Prostate gland (tissue), 2 donors: ENCODE measurements at regions not wholly inside any gene's neighbourhood (a gene's known extent, or its start where the extent isn't known, plus 50 kb on each side); places are given as distances from the start of the nearest gene placed in this dataset.

ENCODE experiments used
- DNase-seq: peaks from one replicate; pipeline ENCODE4 v3.0.0-alpha.2; 2019; ENCODE audit warnings: low spot score
- H3K27ac ChIP-seq, 2 donors: fragments of 200-600 bp; sonication (generic); 2 replicates each; pipeline ENCODE4 v1.5.1; 2017 to 2019
- H3K27me3 ChIP-seq: fragments of 200-600 bp; sonication (generic); replicated peaks from 2 replicates; pipeline ENCODE4 v1.5.1; 2019; ENCODE audit not compliant: insufficient read depth
- H3K36me3 ChIP-seq, 2 donors: fragments of 200-600 bp; sonication (generic); 1 replicate in 1 of 2; 2 replicates in 1 of 2; pipeline versions ENCODE4 v1.5.1 to v1.8.1; 2017 to 2019
- H3K4me1 ChIP-seq: fragments of 200-600 bp; sonication (generic); replicated peaks from 2 replicates; pipeline ENCODE4 v1.5.1; 2019
- H3K4me3 ChIP-seq, 2 donors: fragments of 200-600 bp; sonication (generic); 2 replicates each; pipeline ENCODE4 v1.5.1; 2017 to 2019
- H3K9me3 ChIP-seq: fragments of 200-600 bp; sonication (generic); 2 replicates; pipeline ENCODE4 v1.5.1; 2017
- POLR2A ChIP-seq: fragments of 450-650 bp; IDR thresholded peaks from one replicate; pipeline ENCODE4 v1.6.1; 2016; ENCODE audit warnings: antibody characterized with exemption, mild to moderate bottlenecking
- POLR2AphosphoS5 ChIP-seq: sonication (generic); formaldehyde crosslinking; IDR thresholded peaks from one replicate; pipeline ENCODE4 v1.6.1; 2017; ENCODE audit warnings: antibody characterized with exemption
- WGBS: methylation state at CpG from one replicate; pipeline ENCODE4 v1.1.5; 2018; 5-methylcytosine and 5-hydroxymethylcytosine counted together
- intact Hi-C: fragments of 100-400 bp; cut with DNase I; formaldehyde crosslinking; loops from one replicate; pipeline ENCODE4 v1.14.2; 2022
- TF ChIP-seq, protein P1 (sequence below), 4 experiments: fragments of 200-600 bp in 2 of 4; fragments of 450-650 bp in 2 of 4; sonication (generic) in 2 of 4; IDR thresholded peaks; 1 replicate in 3 of 4; 2 replicates in 1 of 4; pipeline ENCODE4 v1.5.1; 2016 to 2019; ENCODE audit warnings: antibody characterized with exemption in 4 of 4, mild to moderate bottlenecking in 2 of 4, moderate library complexity in 2 of 4

DNA sequence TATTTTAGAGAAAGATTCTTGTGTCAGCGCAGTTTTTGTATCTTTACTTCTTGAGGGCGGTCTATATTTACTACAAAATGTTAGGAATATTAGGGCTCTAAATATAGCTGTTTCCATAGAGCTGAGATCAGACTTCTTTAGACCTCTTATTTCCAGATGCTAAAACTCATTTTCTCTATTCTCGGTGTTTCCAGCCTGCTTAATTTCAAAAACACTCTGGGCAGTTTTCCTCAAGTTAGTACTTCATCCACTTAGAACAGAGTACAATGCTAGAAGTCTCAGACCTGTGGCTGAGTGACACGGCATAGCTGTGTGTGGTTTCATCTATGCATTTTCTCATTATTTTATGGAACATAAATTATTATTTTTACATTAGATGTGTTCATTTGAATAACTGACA lies 346.6 kb downstream of the PABPC4L start:
- no peaks in the 10 kb centered on the region for H3K4me1 ChIP-seq
- DNase-seq: no peak
- no peaks in the 10 kb centered on the region for H3K27me3 ChIP-seq
- intact Hi-C loops: no loop called here
- WGBS: 94% methylated on average over 4 of the region's 4 CpGs
- no peaks in the 10 kb centered on the region for H3K9me3 ChIP-seq
- no peak overlapping the region for H3K27ac ChIP-seq
- no peaks in the 10 kb centered on the region for H3K36me3 ChIP-seq
- no peak overlapping the region for H3K4me3 ChIP-seq
- TF ChIP-seq POLR2AphosphoS5 (no peak), POLR2A (no peak)
- TF ChIP-seq, protein P1, sequence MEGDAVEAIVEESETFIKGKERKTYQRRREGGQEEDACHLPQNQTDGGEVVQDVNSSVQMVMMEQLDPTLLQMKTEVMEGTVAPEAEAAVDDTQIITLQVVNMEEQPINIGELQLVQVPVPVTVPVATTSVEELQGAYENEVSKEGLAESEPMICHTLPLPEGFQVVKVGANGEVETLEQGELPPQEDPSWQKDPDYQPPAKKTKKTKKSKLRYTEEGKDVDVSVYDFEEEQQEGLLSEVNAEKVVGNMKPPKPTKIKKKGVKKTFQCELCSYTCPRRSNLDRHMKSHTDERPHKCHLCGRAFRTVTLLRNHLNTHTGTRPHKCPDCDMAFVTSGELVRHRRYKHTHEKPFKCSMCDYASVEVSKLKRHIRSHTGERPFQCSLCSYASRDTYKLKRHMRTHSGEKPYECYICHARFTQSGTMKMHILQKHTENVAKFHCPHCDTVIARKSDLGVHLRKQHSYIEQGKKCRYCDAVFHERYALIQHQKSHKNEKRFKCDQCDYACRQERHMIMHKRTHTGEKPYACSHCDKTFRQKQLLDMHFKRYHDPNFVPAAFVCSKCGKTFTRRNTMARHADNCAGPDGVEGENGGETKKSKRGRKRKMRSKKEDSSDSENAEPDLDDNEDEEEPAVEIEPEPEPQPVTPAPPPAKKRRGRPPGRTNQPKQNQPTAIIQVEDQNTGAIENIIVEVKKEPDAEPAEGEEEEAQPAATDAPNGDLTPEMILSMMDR (IDR thresholded peaks at IDR 0.05): no peak

DNA sequence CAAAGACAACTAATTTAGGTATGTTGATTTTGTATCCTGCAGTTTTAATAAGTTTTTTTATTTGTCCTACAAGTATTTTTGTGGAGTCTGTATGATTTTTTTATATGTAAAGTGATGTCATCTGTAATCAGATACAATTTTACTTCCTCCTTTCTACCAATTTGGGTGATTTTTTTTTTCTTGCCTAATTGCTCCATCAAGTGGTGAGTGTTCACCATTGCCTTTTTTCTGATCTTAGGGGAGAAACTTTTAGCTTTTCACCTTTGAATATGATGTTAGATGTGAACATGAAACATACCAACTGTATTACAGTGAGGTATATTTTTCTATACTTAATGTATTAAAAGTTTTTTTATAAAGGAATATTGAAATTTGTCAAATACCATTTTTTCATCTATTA lies 362.3 kb downstream of the PABPC4L start:
- no peaks in the 10 kb centered on the region for H3K36me3 ChIP-seq
- H3K9me3 ChIP-seq: no peaks in the 10 kb centered on the region
- intact Hi-C loops: no loop called here
- DNase-seq: no peak
- no peak for TF ChIP-seq POLR2A
- TF ChIP-seq, protein P1 (IDR thresholded peaks at IDR 0.05): no peak
- no peak for TF ChIP-seq POLR2AphosphoS5
- H3K27ac ChIP-seq: no peak overlapping the region
- no peaks in the 10 kb centered on the region for H3K27me3 ChIP-seq
- H3K4me1 ChIP-seq: no peaks in the 10 kb centered on the region
- no peak overlapping the region for H3K4me3 ChIP-seq

DNA sequence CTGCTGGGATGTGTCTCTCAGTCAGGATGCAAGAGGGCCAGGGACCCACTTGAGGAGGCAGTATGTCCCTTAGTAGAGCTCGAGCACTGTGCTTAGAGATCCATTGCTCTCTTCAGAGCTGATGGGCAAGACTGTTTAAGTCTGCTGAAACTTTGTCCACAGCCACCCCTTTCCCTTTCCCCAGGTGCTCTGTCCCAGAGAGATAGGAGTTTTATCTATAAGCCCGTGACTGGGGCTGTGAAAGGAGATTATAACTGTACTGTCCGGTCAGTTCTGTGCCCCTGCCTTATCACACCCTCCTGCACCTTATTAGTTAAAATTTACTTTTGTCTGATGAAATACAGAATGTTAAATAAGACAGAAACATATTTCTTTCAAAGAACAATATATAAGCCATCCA lies 378.4 kb downstream of the PABPC4L start:
- DNase-seq: no peak
- Histone ChIP-seq H3K4me1 (no peaks in the 10 kb centered on the region), H3K9me3 (no peaks in the 10 kb centered on the region), H3K4me3 (no peak overlapping the region), H3K27me3 (no peaks in the 10 kb centered on the region), H3K27ac (no peak overlapping the region), H3K36me3 (no peaks in the 10 kb centered on the region)
- intact Hi-C loops: no loop called here
- TF ChIP-seq POLR2AphosphoS5: no peak
- TF ChIP-seq, protein P1 (IDR thresholded peaks at IDR 0.05): no peak
- no peak for TF ChIP-seq POLR2A
- 86% methylated on average over 3 of the region's 3 CpGs for WGBS

DNA sequence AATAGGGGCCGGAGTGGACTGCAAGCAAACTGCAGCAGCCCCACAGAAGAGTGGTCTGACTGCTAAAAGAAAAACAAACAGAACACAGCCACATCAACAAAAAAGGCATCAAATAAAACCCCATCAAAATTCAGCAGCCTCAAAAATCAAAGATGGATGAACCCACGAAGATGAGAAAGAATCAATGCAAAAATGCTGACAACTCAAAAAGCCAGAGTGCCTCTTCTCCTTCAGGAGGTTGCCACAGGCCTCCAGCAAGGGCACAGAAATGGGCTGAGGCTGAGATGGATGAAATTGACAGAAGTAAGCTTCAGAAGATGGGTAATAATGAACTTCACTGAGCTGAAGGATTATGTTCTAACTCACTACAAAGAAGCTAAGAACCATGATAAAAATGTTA lies 388.6 kb downstream of the PABPC4L start:
- 58% methylated on average over 2 of the region's 2 CpGs for WGBS
- no peak for TF ChIP-seq POLR2A
- no peak for TF ChIP-seq POLR2AphosphoS5
- TF ChIP-seq, protein P1 (IDR thresholded peaks at IDR 0.05): no peak
- Histone ChIP-seq H3K27ac (no peak overlapping the region), H3K27me3 (no peaks in the 10 kb centered on the region), H3K4me3 (no peak overlapping the region), H3K9me3 (no peaks in the 10 kb centered on the region), H3K36me3 (no peaks in the 10 kb centered on the region), H3K4me1 (no peaks in the 10 kb centered on the region)
- intact Hi-C loops: no loop called here
- no peak for DNase-seq

DNA sequence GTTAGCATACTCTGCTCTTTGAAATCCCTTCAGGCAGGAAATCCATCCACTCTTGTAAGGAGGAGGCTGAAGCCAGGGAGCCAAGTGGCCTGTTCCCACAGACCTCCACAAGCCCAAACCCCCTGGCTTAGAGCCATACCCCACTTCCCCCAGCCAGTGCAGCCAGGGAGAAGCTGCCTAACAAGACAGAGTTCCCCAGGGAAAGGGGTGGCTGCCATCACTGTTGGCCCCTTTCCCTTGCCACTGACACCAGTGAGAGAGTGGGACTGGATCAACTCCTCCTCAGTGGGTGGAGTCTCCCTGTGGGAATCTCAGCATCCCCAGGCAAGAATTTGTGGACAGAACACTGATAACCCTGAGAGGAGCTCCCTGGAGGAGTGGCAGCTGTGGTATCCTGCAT lies 389.4 kb downstream of the PABPC4L start:
- no peak for DNase-seq
- Histone ChIP-seq H3K4me3 (no peak overlapping the region), H3K9me3 (no peaks in the 10 kb centered on the region), H3K4me1 (no peaks in the 10 kb centered on the region), H3K27ac (no peak overlapping the region), H3K36me3 (no peaks in the 10 kb centered on the region), H3K27me3 (no peaks in the 10 kb centered on the region)
- intact Hi-C loops: no loop called here
- TF ChIP-seq POLR2A: no peak
- TF ChIP-seq, protein P1 (IDR thresholded peaks at IDR 0.05): no peak
- no peak for TF ChIP-seq POLR2AphosphoS5
